Neural cell (in vitro differentiated cells): ENCODE measurements at regions not wholly inside any gene's neighbourhood (a gene's known extent, or its start where the extent isn't known, plus 50 kb on each side); places are given as distances from the start of the nearest gene placed in this dataset.

Experiments
- H2AFZ ChIP-seq: fragments of 200-600, 300-800 bp; sonication (generic), shearing (Covaris generic); 2 replicates; pipeline ENCODE4 v1.6.0; 2014; ENCODE audit warnings: low read depth, mild to moderate bottlenecking, antibody characterized with exemption, low read length, moderate library complexity
- H3F3A ChIP-seq: fragments of 200-600 bp; shearing (Covaris generic); 2 replicates; pipeline ENCODE4 v1.6.1; 2016; ENCODE audit warnings: mild to moderate bottlenecking, moderate library complexity, mixed read lengths, antibody characterized with exemption, low read length; ENCODE audit not compliant: insufficient read depth, poor library complexity, severe bottlenecking
- H3K27ac ChIP-seq: fragments of 200-600, 300-800 bp; sonication (generic), shearing (Covaris generic); 2 replicates; pipeline ENCODE4 v1.5.1; 2014; ENCODE audit warnings: mild to moderate bottlenecking, low read length, moderate library complexity
- H3K27me3 ChIP-seq: fragments of 300-800, 200-600 bp; sonication (generic), shearing (Covaris generic); 2 replicates; pipeline ENCODE4 v1.6.0; 2014; ENCODE audit warnings: mild to moderate bottlenecking, low read depth, low read length, moderate library complexity; ENCODE audit not compliant: insufficient read depth
- H3K36me3 ChIP-seq: fragments of 300-800, 200-600 bp; sonication (generic), shearing (Covaris generic); 2 replicates; pipeline ENCODE4 v1.5.1; 2014; ENCODE audit warnings: mild to moderate bottlenecking, antibody characterized with exemption, low read length, moderate library complexity; ENCODE audit not compliant: insufficient read depth
- H3K4me2 ChIP-seq: fragments of 300-800, 200-600 bp; sonication (generic), shearing (Covaris generic); 2 replicates; pipeline ENCODE4 v1.6.0; 2014; ENCODE audit warnings: mild to moderate bottlenecking, low read length
- H3K4me3 ChIP-seq: fragments of 300-800, 200-600 bp; sonication (generic), shearing (Covaris generic); 2 replicates; pipeline ENCODE4 v1.5.1; 2014; ENCODE audit warnings: mild to moderate bottlenecking, low read length, moderate library complexity
- H3K79me2 ChIP-seq: fragments of 200-600 bp; shearing (Covaris generic); replicated peaks from 2 replicates; pipeline ENCODE4 v1.6.0; 2014; ENCODE audit warnings: mild to moderate bottlenecking, low read length, moderate library complexity; ENCODE audit not compliant: insufficient read depth
- H3K9ac ChIP-seq: fragments of 300-800, 200-600 bp; sonication (generic), shearing (Covaris generic); 2 replicates; pipeline ENCODE4 v1.6.1; 2016; ENCODE audit warnings: mild to moderate bottlenecking, low read length, mixed read lengths
- H3K9me2 ChIP-seq: fragments of 200-600 bp; shearing (Covaris generic); 2 replicates; pipeline ENCODE4 v1.6.1; 2016; ENCODE audit warnings: mild to moderate bottlenecking, low read length, mixed read lengths; ENCODE audit not compliant: insufficient read depth
- H3K9me3 ChIP-seq: fragments of 200-600, 300-800 bp; sonication (generic), shearing (Covaris generic); 2 replicates; pipeline ENCODE4 v1.6.1; 2016; ENCODE audit warnings: mild to moderate bottlenecking, mixed run types, low read length, moderate library complexity, mixed read lengths
- H4K20me1 ChIP-seq: fragments of 200-600 bp; shearing (Covaris generic); 2 replicates; pipeline ENCODE4 v1.6.1; 2016; ENCODE audit warnings: mild to moderate bottlenecking, mixed run types; ENCODE audit not compliant: insufficient read depth
- CTCF ChIP-seq: fragments of 450-650 bp; IDR thresholded peaks from 2 replicates; pipeline ENCODE4 v1.5.1; 2014; ENCODE audit warnings: antibody characterized with exemption, mild to moderate bottlenecking, moderate library complexity; ENCODE audit not compliant: poor library complexity, severe bottlenecking
- EP300 ChIP-seq: fragments of 450-650 bp; conservative IDR thresholded peaks from 2 replicates; pipeline ENCODE4 v1.6.1; 2014; ENCODE audit warnings: antibody characterized with exemption, mild to moderate bottlenecking, moderate library complexity; ENCODE audit not compliant: poor library complexity, severe bottlenecking
- EZH2 ChIP-seq: fragments of 200-600, 300-800 bp; shearing (Covaris generic), sonication (generic); IDR thresholded peaks from 2 replicates; pipeline ENCODE4 v1.6.1; 2014; ENCODE audit warnings: antibody characterized with exemption, low read length, borderline replicate concordance, mild to moderate bottlenecking; ENCODE audit not compliant: insufficient read depth, poor library complexity, severe bottlenecking
- MXI1 ChIP-seq: fragments of 450-650 bp; conservative IDR thresholded peaks from 2 replicates; pipeline ENCODE4 v1.6.1; 2014; ENCODE audit warnings: antibody characterized with exemption, mild to moderate bottlenecking; ENCODE audit not compliant: poor library complexity, severe bottlenecking
- POLR2AphosphoS5 ChIP-seq: IDR thresholded peaks from 2 replicates; pipeline ENCODE4 v1.6.1; 2012
- RAD21 ChIP-seq: fragments of 450-650 bp; conservative IDR thresholded peaks from 2 replicates; pipeline ENCODE4 v1.6.1; 2014; ENCODE audit warnings: antibody characterized with exemption, mild to moderate bottlenecking, moderate library complexity
- SMC3 ChIP-seq: fragments of 450-650 bp; conservative IDR thresholded peaks from 2 replicates; pipeline ENCODE4 v1.6.1; 2014; ENCODE audit warnings: antibody characterized with exemption, mild to moderate bottlenecking, moderate library complexity; ENCODE audit not compliant: poor library complexity
- TAF1 ChIP-seq: IDR thresholded peaks from 2 replicates; pipeline ENCODE4 v1.6.1; 2012; ENCODE audit warnings: low read depth
- TF ChIP-seq, protein P1 (sequence below): IDR thresholded peaks from 2 replicates; pipeline ENCODE4 v1.6.1; 2012; ENCODE audit warnings: borderline replicate concordance

DNA sequence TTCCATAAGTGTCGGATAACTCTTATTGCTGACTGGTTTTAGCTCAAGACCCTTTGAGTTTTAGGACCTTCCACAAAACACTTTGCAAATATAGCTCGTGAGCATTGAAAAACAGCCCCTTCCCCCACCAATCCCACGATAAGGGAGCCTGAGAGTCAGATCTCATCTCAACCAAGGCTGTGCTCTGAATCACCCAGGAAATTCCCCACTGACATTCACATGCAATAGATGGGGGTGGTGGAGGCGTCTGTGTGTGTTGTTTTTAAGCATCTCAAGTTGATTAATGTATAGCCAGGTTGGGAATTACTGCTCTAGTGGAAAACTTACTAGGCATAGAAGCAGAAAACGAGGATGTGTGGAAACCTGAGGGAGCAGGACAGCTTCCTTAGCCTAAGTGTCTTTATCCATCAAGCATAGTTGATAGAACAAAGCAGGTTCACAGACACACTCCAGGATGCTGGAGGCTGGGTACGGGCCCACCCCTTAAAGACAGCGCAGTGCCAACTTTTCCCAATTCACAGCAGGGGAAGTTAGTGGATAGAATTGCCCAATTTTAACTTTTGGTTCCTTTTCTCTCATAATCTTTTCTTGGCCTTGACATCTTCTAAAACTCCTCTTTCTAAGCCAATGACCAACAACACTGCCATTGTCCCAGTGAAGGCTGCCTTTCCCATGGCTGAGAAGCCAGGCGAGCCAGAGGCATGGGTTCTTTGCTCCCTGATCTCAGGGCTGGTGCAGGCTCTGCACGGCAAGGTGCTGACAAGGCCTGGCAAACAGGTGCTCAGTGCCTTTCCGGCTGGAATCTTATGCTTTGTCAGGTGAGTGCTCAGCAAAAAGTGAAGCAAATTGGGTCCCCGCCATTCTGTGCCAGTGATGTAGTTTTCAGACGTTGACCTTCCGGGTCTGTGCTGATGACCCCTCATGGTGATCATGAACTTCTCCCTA, 98.5 kb upstream of the INSIG1 start:
- H4K20me1 ChIP-seq, result no peaks in the 10 kb centered on the region
- H3K9me2 ChIP-seq, result no peaks in the 10 kb centered on the region
- H3K4me3 ChIP-seq, result no peak overlapping the region
- peaks cover 3% of the 10 kb centered on the region for H3K9me3 ChIP-seq
- H3K27me3 ChIP-seq, result no peaks in the 10 kb centered on the region
- no peak overlapping the region for H3K9ac ChIP-seq
- no peak overlapping the region for H3K4me2 ChIP-seq
- no peaks in the 10 kb centered on the region for H3K36me3 ChIP-seq
- H3K79me2 ChIP-seq, result no peaks in the 10 kb centered on the region
- no peaks in the 10 kb centered on the region for H3F3A ChIP-seq
- no peak overlapping the region for H2AFZ ChIP-seq
- TF ChIP-seq MXI1, result no peak
- no peak for TF ChIP-seq TAF1
- TF ChIP-seq POLR2AphosphoS5, result no peak
- TF ChIP-seq SMC3, result no peak
- no peak for TF ChIP-seq EZH2
- TF ChIP-seq EP300, result no peak
- TF ChIP-seq CTCF, result no peak
- TF ChIP-seq RAD21, result no peak
- TF ChIP-seq, protein P1, sequence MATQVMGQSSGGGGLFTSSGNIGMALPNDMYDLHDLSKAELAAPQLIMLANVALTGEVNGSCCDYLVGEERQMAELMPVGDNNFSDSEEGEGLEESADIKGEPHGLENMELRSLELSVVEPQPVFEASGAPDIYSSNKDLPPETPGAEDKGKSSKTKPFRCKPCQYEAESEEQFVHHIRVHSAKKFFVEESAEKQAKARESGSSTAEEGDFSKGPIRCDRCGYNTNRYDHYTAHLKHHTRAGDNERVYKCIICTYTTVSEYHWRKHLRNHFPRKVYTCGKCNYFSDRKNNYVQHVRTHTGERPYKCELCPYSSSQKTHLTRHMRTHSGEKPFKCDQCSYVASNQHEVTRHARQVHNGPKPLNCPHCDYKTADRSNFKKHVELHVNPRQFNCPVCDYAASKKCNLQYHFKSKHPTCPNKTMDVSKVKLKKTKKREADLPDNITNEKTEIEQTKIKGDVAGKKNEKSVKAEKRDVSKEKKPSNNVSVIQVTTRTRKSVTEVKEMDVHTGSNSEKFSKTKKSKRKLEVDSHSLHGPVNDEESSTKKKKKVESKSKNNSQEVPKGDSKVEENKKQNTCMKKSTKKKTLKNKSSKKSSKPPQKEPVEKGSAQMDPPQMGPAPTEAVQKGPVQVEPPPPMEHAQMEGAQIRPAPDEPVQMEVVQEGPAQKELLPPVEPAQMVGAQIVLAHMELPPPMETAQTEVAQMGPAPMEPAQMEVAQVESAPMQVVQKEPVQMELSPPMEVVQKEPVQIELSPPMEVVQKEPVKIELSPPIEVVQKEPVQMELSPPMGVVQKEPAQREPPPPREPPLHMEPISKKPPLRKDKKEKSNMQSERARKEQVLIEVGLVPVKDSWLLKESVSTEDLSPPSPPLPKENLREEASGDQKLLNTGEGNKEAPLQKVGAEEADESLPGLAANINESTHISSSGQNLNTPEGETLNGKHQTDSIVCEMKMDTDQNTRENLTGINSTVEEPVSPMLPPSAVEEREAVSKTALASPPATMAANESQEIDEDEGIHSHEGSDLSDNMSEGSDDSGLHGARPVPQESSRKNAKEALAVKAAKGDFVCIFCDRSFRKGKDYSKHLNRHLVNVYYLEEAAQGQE, result no peak
- H3K27ac ChIP-seq, result no peak overlapping the region

DNA sequence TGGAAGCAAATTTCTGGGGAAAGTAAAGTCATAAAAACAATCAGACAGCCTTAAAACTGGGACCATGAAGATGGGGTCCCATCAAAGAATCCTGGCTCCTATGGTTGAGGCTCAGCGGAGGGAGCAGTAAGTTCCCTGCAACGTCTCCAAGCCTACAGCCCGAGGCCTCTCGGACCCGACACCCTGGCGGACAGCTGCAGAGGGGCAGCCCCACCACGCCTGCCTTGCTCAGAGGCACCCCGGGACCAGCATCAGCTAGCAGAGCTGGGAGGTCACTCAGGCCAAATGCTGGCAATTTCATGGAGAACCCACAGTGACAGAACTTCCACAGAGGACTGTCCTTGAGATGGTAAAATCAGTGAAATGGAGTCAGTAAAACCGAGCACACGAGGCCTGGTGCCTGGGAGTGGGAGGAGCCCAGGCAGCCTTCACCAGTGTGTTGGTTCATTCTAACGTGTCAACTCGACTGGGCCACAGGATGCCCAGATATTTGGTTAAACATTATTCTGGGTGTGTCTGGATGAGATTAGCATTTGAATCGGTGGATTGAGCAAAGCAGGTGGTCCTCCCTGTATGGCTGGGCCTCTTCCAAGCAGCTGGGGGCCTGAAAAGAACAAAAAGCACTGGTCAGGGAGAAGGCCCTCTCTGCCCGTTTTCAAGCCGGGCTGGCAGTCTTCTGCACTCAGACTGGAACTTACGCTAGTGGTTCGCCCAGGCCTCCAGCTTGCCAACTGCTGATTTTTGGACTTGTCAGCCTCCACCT, 96.2 kb upstream of the INSIG1 start:
- no peak overlapping the region for H3K4me2 ChIP-seq
- no peak overlapping the region for H3K9ac ChIP-seq

More for the DNA sequence above, 96.2 kb upstream of the INSIG1 start:
- Histone ChIP-seq H3F3A (no peaks in the 10 kb centered on the region), H3K27me3 (no peaks in the 10 kb centered on the region), H3K27ac (no peak overlapping the region), H3K9me3 (peaks cover 3% of the 10 kb centered on the region), H3K79me2 (no peaks in the 10 kb centered on the region), H3K4me3 (no peak overlapping the region), H4K20me1 (no peaks in the 10 kb centered on the region), H3K36me3 (no peaks in the 10 kb centered on the region), H2AFZ (no peak overlapping the region), H3K9me2 (no peaks in the 10 kb centered on the region)
- no peak for TF ChIP-seq POLR2AphosphoS5
- no peak for TF ChIP-seq EP300
- TF ChIP-seq, protein P1, result no peak
- TF ChIP-seq SMC3, result no peak
- no peak for TF ChIP-seq MXI1
- TF ChIP-seq RAD21, result no peak
- TF ChIP-seq CTCF, result no peak
- no peak for TF ChIP-seq EZH2
